IMR-90 (cell line): ENCODE measurements at regions not wholly inside any gene's neighbourhood (a gene's known extent, or its start where the extent isn't known, plus 50 kb on each side); places are given as distances from the start of the nearest gene placed in this dataset.

Experiments
- ATAC-seq: fragments of 200-7000 bp; cut with Tn5 transposase; 2 replicates; pipeline ENCODE4 v1.9.1; 2020; ENCODE audit warnings: low read depth, mild to moderate bottlenecking, moderate library complexity
- BruUV-seq: library from RNA; stranded (reverse); fragments of 400-500 nt; replicated peaks from 2 replicates; lab custom pipeline; 2021; lab: Mats Ljungman, UMichigan
- CTCF ChIA-PET: fragments of 300-600 bp; formaldehyde crosslinking; extraction: SDS; loops from one replicate; lab custom pipeline; 2021; ENCODE audit warnings: antibody characterized with exemption; lab: Yijun Ruan, JAX
- POLR2A ChIA-PET: fragments of 300-600 bp; sonication (Branson Sonifier 250); formaldehyde crosslinking; loops from one replicate; lab custom pipeline; 2022; ENCODE audit warnings: antibody characterized with exemption; ENCODE audit not compliant: unreplicated experiment; lab: Charles Lee
- DNase-seq: peaks from one replicate; pipeline ENCODE4 v3.0.0; 2013
- H2AFZ ChIP-seq: replicated peaks from 2 replicates; pipeline ENCODE3; 2013; ENCODE audit warnings: low read length, mild to moderate bottlenecking; ENCODE audit not compliant: poor library complexity
- H2AK5ac ChIP-seq: 2 replicates; pipeline ENCODE4 v1.6.1; 2013; ENCODE audit warnings: low read depth, low read length, inconsistent platforms
- H2AK9ac ChIP-seq: replicated peaks from 2 replicates; pipeline ENCODE3; 2013; ENCODE audit warnings: mild to moderate bottlenecking, low read depth, low read length, moderate library complexity; ENCODE audit not compliant: poor library complexity
- H2BK120ac ChIP-seq: 2 replicates; pipeline ENCODE4 v1.6.1; 2013; ENCODE audit warnings: low read depth, low read length, inconsistent platforms
- H2BK15ac ChIP-seq: 3 replicates; pipeline ENCODE4 v1.6.1; 2013; ENCODE audit warnings: low read depth, low read length, inconsistent platforms
- H2BK20ac ChIP-seq: 2 replicates; pipeline ENCODE4 v1.6.1; 2013; ENCODE audit warnings: low read depth, mild to moderate bottlenecking, inconsistent platforms, low read length, moderate library complexity
- H2BK5ac ChIP-seq: 2 replicates; pipeline ENCODE4 v1.6.1; 2013; ENCODE audit warnings: mild to moderate bottlenecking, low read depth, low read length, inconsistent platforms; ENCODE audit not compliant: poor library complexity, severe bottlenecking
- H3K14ac ChIP-seq: replicated peaks from 2 replicates; pipeline ENCODE4 v1.6.1; 2013; ENCODE audit warnings: low read depth, low read length, inconsistent platforms
- H3K18ac ChIP-seq: 2 replicates; pipeline ENCODE4 v1.6.1; 2013; ENCODE audit warnings: low read depth, low read length, control low read depth
- H3K23ac ChIP-seq: 2 replicates; pipeline ENCODE4 v1.6.1; 2013; ENCODE audit warnings: low read depth, low read length, inconsistent platforms
- H3K27ac ChIP-seq: 2 replicates; pipeline ENCODE4 v1.5.1; 2013; ENCODE audit warnings: mild to moderate bottlenecking, control low read depth, low read length; ENCODE audit not compliant: insufficient read depth
- H3K27me3 ChIP-seq: 2 replicates; pipeline ENCODE4 v1.6.1; 2013; ENCODE audit warnings: low read length; ENCODE audit not compliant: control insufficient read depth, insufficient read depth
- H3K36me3 ChIP-seq: 2 replicates; pipeline ENCODE4 v1.6.1; 2013; ENCODE audit warnings: low read length, mixed read lengths; ENCODE audit not compliant: control insufficient read depth, insufficient read depth
- H3K4ac ChIP-seq: 2 replicates; pipeline ENCODE4 v1.6.1; 2013; ENCODE audit warnings: low read depth, low read length, inconsistent platforms
- H3K4me1 ChIP-seq: 2 replicates; pipeline ENCODE4 v1.6.1; 2013; ENCODE audit warnings: low read length, mixed read lengths; ENCODE audit not compliant: control insufficient read depth, insufficient read depth
- H3K4me2 ChIP-seq: 2 replicates; pipeline ENCODE4 v1.6.1; 2013; ENCODE audit warnings: low read depth, mild to moderate bottlenecking, control low read depth, low read length, moderate library complexity
- H3K4me3 ChIP-seq: 2 replicates; pipeline ENCODE4 v1.5.1; 2013; ENCODE audit warnings: low read depth, mild to moderate bottlenecking, control low read depth, low read length, moderate library complexity; ENCODE audit not compliant: insufficient read depth
- H3K56ac ChIP-seq: 2 replicates; pipeline ENCODE4 v1.6.1; 2013; ENCODE audit warnings: low read length, inconsistent platforms; ENCODE audit not compliant: insufficient read depth; ENCODE audit errors: extremely low read depth
- H3K79me1 ChIP-seq, 2 experiments: 2 replicates each; pipeline ENCODE4 v1.6.1; 2013; ENCODE audit warnings: low read length in 2 of 2, inconsistent platforms in 1 of 2, low read depth in 1 of 2
- H3K9ac ChIP-seq: 2 replicates; pipeline ENCODE4 v1.6.1; 2013; ENCODE audit warnings: low read depth, low read length, control low read depth
- H3K9me1 ChIP-seq: 2 replicates; pipeline ENCODE4 v1.6.1; 2013; ENCODE audit warnings: low read length, inconsistent platforms; ENCODE audit not compliant: insufficient read depth
- H3K9me3 ChIP-seq: 2 replicates; pipeline ENCODE4 v1.6.1; 2013; ENCODE audit warnings: low read length; ENCODE audit not compliant: control insufficient read depth, insufficient read depth
- H4K20me1 ChIP-seq: 2 replicates; pipeline ENCODE4 v1.6.1; 2013; ENCODE audit warnings: low read length, inconsistent platforms; ENCODE audit not compliant: insufficient read depth
- H4K5ac ChIP-seq: 2 replicates; pipeline ENCODE4 v1.6.1; 2013; ENCODE audit warnings: mild to moderate bottlenecking, low read depth, low read length, control low read depth
- H4K8ac ChIP-seq, 2 experiments: 2 replicates each; pipeline ENCODE4 v1.6.1; 2013; ENCODE audit warnings: low read depth in 2 of 2, low read length in 2 of 2, control low read depth in 1 of 2, inconsistent platforms in 1 of 2
- H4K91ac ChIP-seq: 2 replicates; pipeline ENCODE4 v1.6.1; 2013; ENCODE audit warnings: low read depth, low read length, inconsistent platforms; ENCODE audit not compliant: insufficient read depth
- BHLHE40 ChIP-seq: fragments of 150-350 bp; IDR thresholded peaks from 2 replicates; pipeline ENCODE4 v1.6.1; 2016; ENCODE audit warnings: mild to moderate bottlenecking, low read depth, low read length
- CTCF ChIP-seq: conservative IDR thresholded peaks from 2 replicates; pipeline ENCODE4 v1.5.1; 2012; ENCODE audit warnings: mild to moderate bottlenecking, low read depth, low read length, improper control_type of control experiment
- FOS ChIP-seq: fragments of 150-350 bp; IDR thresholded peaks from 2 replicates; pipeline ENCODE4 v1.6.1; 2016; ENCODE audit warnings: low read depth, low read length
- MAFK ChIP-seq: IDR thresholded peaks from 2 replicates; pipeline ENCODE4 v1.6.1; 2012; ENCODE audit warnings: low read depth, low read length, improper control_type of control experiment
- MAZ ChIP-seq: IDR thresholded peaks from 2 replicates; pipeline ENCODE4 v1.6.1; 2012; ENCODE audit warnings: low read depth, mild to moderate bottlenecking, low read length, improper control_type of control experiment, moderate library complexity, borderline replicate concordance
- MXI1 ChIP-seq: IDR thresholded peaks from 2 replicates; pipeline ENCODE4 v1.6.1; 2012; ENCODE audit warnings: low read depth, mild to moderate bottlenecking, low read length, moderate library complexity, borderline replicate concordance
- POLR2A ChIP-seq: IDR thresholded peaks from 2 replicates; pipeline ENCODE4 v1.6.1; 2012; ENCODE audit warnings: mild to moderate bottlenecking, low read depth, low read length
- RAD21 ChIP-seq: IDR thresholded peaks from 2 replicates; pipeline ENCODE4 v1.6.1; 2012; ENCODE audit warnings: low read length, improper control_type of control experiment
- USF2 ChIP-seq: fragments of 150-350 bp; IDR thresholded peaks from 2 replicates; pipeline ENCODE4 v1.6.1; 2017; ENCODE audit warnings: mild to moderate bottlenecking, antibody characterized with exemption, low read length, low read depth
- WGBS, 2 experiments: methylation state at CpG; one replicate each; pipeline versions ENCODE4 v1.1.5 to v1.1.7; 2013; ENCODE audit warnings: missing lambda C conversion rate in 2 of 2; ENCODE audit not compliant: insufficient read length in 1 of 2; ENCODE audit errors: extremely low coverage in 2 of 2; 5-methylcytosine and 5-hydroxymethylcytosine counted together
- dilution Hi-C: fragments of 300-500 bp; cut with HindIII; formaldehyde crosslinking; loops from one replicate; pipeline ENCODE4 v1.14.3; 2018; ENCODE audit warnings: low sequenced_read_pairs; ENCODE audit not compliant: unreplicated experiment
- in situ Hi-C: fragments of 300-500 bp; cut with MboI; formaldehyde crosslinking; loops from 3 replicates; pipeline ENCODE4 v1.14.3; 2019; ENCODE audit warnings: low sequenced_read_pairs, inconsistent platforms, mixed read lengths
- intact Hi-C: fragments of 100-400 bp; cut with micrococcal nuclease; formaldehyde crosslinking; loops from 2 replicates; pipeline ENCODE4 v1.10.0; 2022

GRCh38 chr2:203648273-203648672, 58.2 kb upstream of the CD28 start:
- no peaks in the 10 kb centered on the region for H3K27me3 ChIP-seq
- no peak overlapping the region for H4K8ac ChIP-seq
- H3K23ac ChIP-seq: no peak overlapping the region
- H2BK5ac ChIP-seq: no peak overlapping the region
- no peak overlapping the region for H3K14ac ChIP-seq
- no peaks in the 10 kb centered on the region for H4K20me1 ChIP-seq
- no peaks in the 10 kb centered on the region for H3K79me1 ChIP-seq
- peaks cover 7% of the 10 kb centered on the region for H3K4me1 ChIP-seq
- DNase-seq (peak; percentile 21), ATAC-seq (no peak)
- no peak overlapping the region for H2AFZ ChIP-seq
- no peak overlapping the region for H4K91ac ChIP-seq
- in situ Hi-C loops: no loop called here
- no peak overlapping the region for H3K4me3 ChIP-seq
- intact Hi-C loops: no loop called here
- no peak overlapping the region for H2BK120ac ChIP-seq
- H3K56ac ChIP-seq: no peak overlapping the region
- no peak overlapping the region for H3K9ac ChIP-seq
- no peak overlapping the region for H3K18ac ChIP-seq
- no peak overlapping the region for H2AK5ac ChIP-seq
- ChIA-PET POLR2A (no interaction called here), CTCF (no interaction called here)
- H2BK20ac ChIP-seq: no peak overlapping the region
- no CpG with 5 or more reads among the region's 2 CpGs for WGBS, 2 experiments
- H2BK15ac ChIP-seq: no peak overlapping the region
- TF ChIP-seq RAD21: no peak
- TF ChIP-seq USF2: no peak
- no peak for TF ChIP-seq FOS
- TF ChIP-seq MAZ: no peak
- TF ChIP-seq BHLHE40: no peak
- no peak for TF ChIP-seq MXI1
- TF ChIP-seq MAFK: no peak
- no peak for TF ChIP-seq POLR2A
- TF ChIP-seq CTCF: no peak
- no peaks in the 10 kb centered on the region for H3K9me3 ChIP-seq
- H3K27ac ChIP-seq: no peak overlapping the region
- dilution Hi-C loops: no loop called here
- no peaks in the 10 kb centered on the region for H3K36me3 ChIP-seq
- H3K9me1 ChIP-seq: no peaks in the 10 kb centered on the region
- H3K4me2 ChIP-seq: no peak overlapping the region
- H3K4ac ChIP-seq: no peak overlapping the region
- no TSS peak for BruUV-seq
- H2AK9ac ChIP-seq: no peak overlapping the region
- H4K5ac ChIP-seq: no peak overlapping the region
